RCC 7860 (cell line): ENCODE measurements at regions not wholly inside any gene's neighbourhood (a gene's known extent, or its start where the extent isn't known, plus 50 kb on each side); places are given as distances from the start of the nearest gene placed in this dataset.
A peak's percentile ranks its signal among the peaks of the same experiment; 100 is the strongest.

ENCODE experiments used
- DNase-seq: peaks from one replicate; pipeline ENCODE4 v3.0.0-alpha.2; 2015; ENCODE audit warnings: low spot score
- FAIRE-seq: peaks from 2 replicates; lab custom pipeline; 2012; peaks lifted over from hg19 to GRCh38; lab: Jason Lieb, UNC

- FAIRE-seq (no peak), DNase-seq (no peak)
Measured at GRCh38 chr18:40534723-40535122, 1420.3 kb upstream of the PIK3C3 start.

DNA sequence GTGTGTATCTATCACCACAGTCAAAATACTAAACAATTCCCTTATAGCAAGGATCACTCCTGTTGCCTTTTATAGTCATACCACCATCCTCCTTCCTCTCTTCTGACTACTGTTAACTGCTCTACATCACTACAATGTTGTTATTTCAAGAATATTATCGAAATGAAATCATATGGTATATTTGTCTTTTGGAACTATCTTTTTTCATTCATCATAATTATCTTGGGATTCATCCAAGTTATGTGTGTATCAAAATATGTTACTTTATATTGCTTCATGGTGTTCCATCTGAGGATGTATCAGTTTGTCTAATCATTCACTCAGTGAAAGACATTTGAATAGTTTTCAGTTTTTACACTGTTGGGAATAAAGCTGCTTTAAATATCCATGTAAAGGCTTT is 1423.0 kb upstream of the PIK3C3 start:
- no peak for FAIRE-seq
- DNase-seq: no peak

DNA sequence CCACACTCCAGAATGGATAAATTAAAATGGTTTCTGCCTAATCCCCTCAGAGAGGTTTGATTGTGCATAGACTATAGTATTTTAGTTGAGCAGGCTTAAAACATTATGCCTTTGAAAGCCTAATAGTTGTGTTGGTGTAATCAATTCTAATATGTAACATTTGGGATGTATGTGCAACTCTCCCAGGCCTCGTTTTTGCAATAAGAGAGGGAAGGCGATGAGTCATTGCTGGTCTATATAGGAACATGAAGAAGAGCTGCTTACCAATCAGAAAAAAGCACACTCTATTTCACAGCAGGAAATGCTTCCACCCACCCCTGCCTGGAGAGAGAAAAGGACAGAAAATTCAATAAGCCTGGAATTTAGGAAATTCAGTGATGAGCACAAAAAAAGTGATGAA is 1424.0 kb upstream of the PIK3C3 start:
- DNase-seq: no peak

GRCh38 chr18:40529478-40529877 is 1425.6 kb upstream of the PIK3C3 start:
- FAIRE-seq: no peak
- DNase-seq: no peak

More for the DNA sequence above, 1424.0 kb upstream of the PIK3C3 start:
- no peak for FAIRE-seq

- no peak for FAIRE-seq
- no peak for DNase-seq
Measured at GRCh38 chr18:40524881-40525280, 1430.2 kb upstream of the PIK3C3 start.

DNA sequence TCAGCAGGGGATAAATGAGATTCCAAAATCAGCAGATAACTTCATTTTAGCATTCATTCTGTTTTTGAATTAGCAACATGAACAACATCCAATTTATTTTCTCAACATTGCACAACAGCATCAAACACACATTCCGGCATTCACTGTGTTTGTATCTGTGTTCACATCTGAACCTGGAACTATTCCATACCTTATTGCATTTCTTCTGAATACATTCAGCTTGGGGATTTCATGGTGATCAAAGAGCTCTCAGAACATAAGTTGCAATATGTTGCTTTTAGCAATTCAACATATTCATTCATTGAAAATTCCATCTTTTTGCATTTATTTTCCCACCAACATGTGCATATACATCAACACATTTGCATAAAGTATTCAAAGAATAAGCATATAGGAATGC is 1431.7 kb upstream of the PIK3C3 start:
- no peak for FAIRE-seq
- DNase-seq: no peak

DNA sequence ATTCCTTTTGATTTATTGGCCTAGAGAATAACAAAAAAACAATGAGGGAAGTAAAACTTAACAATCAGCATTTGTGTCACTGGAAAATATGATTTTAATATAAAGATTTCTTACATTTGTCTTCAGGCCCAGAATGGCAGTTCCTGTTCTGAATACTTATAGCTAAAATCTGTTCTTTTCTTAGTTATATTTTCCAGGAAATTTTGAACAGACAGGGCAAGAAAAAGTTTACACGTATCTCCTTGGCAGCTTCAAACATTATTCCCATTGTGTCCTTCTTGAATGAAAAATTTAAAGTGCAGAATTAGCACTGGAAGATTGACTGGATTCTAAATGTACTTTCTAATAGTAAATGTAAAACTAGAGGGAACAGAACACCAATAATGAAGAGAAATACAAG is 1454.0 kb upstream of the PIK3C3 start:
- no peak for DNase-seq
- FAIRE-seq: no peak

DNA sequence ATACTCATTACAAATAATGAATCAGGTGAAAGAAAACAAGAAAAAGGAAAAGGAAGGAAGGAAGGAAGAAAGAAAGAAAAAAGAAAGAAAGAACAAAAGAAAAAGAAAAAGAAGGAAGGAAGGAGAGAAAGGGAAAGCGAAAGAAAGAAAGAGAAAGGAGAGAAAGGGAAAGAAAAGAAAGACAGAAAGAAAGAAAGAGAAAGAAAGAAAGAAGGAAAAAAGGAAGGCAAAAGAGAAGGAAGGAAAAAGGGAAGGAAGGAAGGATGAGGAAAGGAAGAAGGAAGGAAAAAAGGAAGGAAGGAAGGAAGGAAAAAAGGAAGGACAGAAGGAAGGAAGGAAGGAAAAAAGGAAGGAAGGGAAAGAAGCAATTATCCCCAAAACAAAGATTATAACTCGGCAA is 1460.4 kb upstream of the PIK3C3 start:
- no peak for FAIRE-seq
- no peak for DNase-seq

DNA sequence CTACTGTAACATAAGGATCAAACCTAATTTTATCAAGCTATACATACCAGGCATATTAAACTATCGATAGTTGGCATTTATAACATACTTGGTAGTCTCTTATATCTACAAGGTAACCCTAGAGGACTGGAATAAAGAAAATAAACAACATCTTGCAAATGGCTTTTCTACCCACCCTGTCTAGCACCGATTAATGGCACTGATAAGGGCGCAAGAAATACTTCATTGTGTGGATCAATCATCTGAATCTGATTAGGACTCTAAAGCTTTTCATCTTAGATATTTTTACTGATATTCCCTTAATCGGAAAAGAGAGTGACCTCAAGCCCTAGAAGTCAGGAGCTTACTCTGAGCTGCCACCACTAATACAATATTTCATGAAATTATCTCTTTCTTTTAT is 1461.7 kb upstream of the PIK3C3 start:
- FAIRE-seq (no peak), DNase-seq (no peak)

- DNase-seq (no peak), FAIRE-seq (no peak)
Measured at GRCh38 chr18:40489301-40489700, 1465.7 kb upstream of the PIK3C3 start.

DNA sequence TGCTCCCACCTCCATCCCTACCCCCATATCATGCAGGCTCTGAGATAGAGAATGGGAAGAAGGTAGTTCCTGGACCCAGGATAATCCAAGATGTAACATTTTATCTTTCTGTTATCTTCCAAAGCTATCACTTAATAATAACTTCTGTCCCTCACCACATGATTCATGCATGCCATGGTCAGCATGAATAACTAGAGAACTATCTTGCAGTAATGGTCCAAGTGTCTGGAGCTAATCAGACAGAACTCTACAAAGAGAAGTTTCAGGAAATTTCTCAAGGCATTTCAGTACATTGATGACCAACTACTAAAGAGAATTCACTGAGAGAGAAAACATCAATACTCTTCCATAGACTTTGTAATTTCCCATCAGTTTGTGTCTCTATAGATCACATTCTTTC is 1469.7 kb upstream of the PIK3C3 start:
- FAIRE-seq: peak; percentile 62

DNA sequence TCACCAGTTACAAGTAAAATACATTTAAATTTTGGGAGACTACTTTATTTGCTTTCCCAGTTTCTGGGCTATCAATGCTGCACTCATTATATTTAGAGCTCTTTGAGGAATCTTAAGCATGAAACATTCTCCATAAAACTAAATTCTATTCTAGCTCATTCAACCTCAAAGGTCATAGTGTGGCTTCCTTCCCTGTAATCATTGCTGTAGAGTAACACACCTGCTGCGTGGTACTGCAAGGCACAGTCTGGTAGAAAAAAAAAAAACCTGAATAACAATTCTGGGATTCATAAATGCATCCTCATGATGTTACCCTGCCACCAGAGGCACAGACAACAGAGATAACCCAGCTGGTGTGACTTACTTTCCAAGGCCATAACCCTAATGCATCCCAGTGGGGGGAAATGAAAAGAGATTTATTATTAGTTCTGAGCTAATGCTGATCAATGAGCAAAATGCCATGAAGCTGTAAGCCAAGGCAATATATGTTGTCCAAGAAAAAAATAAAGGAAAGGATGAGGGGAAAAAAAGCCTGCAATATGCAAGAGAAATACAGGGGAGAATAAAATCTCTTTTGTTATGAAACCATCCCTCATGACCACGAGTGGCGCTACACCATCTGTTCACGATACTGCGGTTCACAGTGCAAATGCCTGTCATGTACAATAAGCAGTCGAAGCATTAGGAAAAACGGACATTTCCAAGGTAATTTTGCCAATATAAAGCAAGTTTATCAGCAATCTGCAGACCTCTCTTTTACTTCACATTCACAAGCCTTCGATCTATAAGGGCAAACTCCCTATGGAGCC is 1481.6 kb upstream of the PIK3C3 start:
- no peak for FAIRE-seq
- DNase-seq: no peak

More for the DNA sequence above, 1469.7 kb upstream of the PIK3C3 start:
- peak; percentile 47 for DNase-seq

DNA sequence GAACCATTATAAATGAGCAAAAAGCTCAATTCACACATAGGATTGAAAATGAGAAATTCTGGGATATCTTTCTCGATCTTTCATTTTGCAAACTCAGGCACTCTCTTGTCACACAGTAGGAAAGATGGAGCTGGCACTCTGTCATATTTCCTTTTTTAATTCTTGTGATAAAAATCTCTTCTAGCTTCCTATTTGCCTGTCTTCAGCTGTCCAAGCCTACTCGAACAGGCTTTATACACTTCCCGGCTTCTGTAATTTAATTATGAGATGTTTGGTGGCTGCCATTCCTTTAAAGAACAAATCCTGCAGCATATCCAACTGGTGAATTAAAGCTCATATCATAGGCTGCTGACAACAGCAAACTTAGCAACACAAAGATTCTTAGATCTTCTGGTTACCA is 1484.3 kb upstream of the PIK3C3 start:
- no peak for FAIRE-seq
- no peak for DNase-seq

- FAIRE-seq: no peak
- DNase-seq: no peak
Measured at GRCh38 chr18:40469851-40470250, 1485.2 kb upstream of the PIK3C3 start.

DNA sequence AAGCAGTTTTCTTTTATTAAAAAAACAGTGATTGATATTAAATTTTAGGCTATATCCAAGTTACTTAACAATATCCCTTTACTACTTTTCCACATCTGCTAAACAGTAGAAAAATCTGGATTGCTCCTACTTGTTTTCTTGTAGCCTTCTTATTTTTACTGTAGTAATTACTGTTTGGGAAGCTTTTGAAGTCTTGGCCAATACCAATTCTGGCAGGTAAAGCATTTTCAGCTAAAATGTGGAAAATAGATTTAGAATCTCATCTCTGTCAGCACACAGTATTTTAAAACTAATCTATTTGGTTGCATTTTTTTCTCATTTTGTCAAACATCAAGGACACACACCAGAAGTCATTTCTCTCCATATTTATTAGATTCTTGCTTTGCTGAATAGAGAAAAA is 1485.7 kb upstream of the PIK3C3 start:
- DNase-seq (no peak), FAIRE-seq (no peak)

DNA sequence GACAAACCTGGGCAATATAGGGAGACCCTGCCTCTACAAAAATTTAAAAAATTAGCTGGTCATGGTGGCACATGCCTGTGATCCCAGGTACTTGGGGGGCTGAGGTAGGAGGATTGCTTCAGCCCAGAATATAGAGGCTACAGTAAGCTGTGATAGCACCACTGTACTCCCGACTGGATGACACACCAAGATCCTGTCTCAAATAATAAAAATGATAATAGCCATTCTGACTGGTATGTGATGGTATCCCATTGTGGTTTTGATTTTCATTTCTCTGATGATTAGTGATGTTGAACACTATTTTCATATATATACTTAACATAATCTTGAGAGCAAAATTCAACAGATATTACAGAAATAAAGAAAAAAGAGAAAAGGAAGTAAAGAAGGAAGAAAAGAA is 1491.0 kb upstream of the PIK3C3 start:
- no peak for DNase-seq
- FAIRE-seq: no peak

- no peak for DNase-seq
- FAIRE-seq: no peak
Measured at GRCh38 chr18:40453903-40454302, 1501.1 kb upstream of the PIK3C3 start.

- DNase-seq (no peak), FAIRE-seq (peak; percentile 81)
Measured at GRCh38 chr18:40452599-40452998, 1502.4 kb upstream of the PIK3C3 start.

- FAIRE-seq: no peak
Measured at GRCh38 chr18:40450751-40451150, 1504.3 kb upstream of the PIK3C3 start.

GRCh38 chr18:40447820-40448219 is 1507.2 kb upstream of the PIK3C3 start:
- DNase-seq (no peak), FAIRE-seq (no peak)

More at GRCh38 chr18:40450751-40451150, 1504.3 kb upstream of the PIK3C3 start:
- DNase-seq: no peak

- DNase-seq: no peak
- no peak for FAIRE-seq
Measured at GRCh38 chr18:40440088-40440487, 1514.9 kb upstream of the PIK3C3 start.

- FAIRE-seq: no peak
- no peak for DNase-seq
Measured at GRCh38 chr18:40437517-40437916, 1517.5 kb upstream of the PIK3C3 start.
